GM08714 (cell line): ENCODE measurements at regions not wholly inside any gene's neighbourhood (a gene's known extent, or its start where the extent isn't known, plus 50 kb on each side); places are given as distances from the start of the nearest gene placed in this dataset.
"Not testable (repeated sequence)": the region's sequence is repeated elsewhere in the genome, so short reads cannot be mapped to it uniquely, and the experiment has no call there.

Experiments used
- H3K4me3 ChIP-seq: fragments of 200-500 bp; sonication (Bioruptor generic); 2 replicates; pipeline ENCODE4 v1.5.1; 2014; ENCODE audit warnings: mild to moderate bottlenecking, low read length, inconsistent platforms
- ZNF274 ChIP-seq: IDR thresholded peaks from 2 replicates; pipeline ENCODE4 v1.6.1; 2012; ENCODE audit warnings: mild to moderate bottlenecking, low read depth, low read length

- H3K4me3 ChIP-seq, result peak overlapping the region; percentile 79
- TF ChIP-seq ZNF274, result no peak
Observed at GRCh38 chr3:11718637-11719405, 75.1 kb upstream of the VGLL4 start.

GRCh38 chr3:11717768-11718636 is 74.3 kb upstream of the VGLL4 start:
- peak overlapping the region; percentile 79 for H3K4me3 ChIP-seq
- no peak for TF ChIP-seq ZNF274

GRCh38 chr3:11717301-11717700 is 73.6 kb upstream of the VGLL4 start:
- H3K4me3 ChIP-seq, result no peak overlapping the region
- no peak for TF ChIP-seq ZNF274

DNA sequence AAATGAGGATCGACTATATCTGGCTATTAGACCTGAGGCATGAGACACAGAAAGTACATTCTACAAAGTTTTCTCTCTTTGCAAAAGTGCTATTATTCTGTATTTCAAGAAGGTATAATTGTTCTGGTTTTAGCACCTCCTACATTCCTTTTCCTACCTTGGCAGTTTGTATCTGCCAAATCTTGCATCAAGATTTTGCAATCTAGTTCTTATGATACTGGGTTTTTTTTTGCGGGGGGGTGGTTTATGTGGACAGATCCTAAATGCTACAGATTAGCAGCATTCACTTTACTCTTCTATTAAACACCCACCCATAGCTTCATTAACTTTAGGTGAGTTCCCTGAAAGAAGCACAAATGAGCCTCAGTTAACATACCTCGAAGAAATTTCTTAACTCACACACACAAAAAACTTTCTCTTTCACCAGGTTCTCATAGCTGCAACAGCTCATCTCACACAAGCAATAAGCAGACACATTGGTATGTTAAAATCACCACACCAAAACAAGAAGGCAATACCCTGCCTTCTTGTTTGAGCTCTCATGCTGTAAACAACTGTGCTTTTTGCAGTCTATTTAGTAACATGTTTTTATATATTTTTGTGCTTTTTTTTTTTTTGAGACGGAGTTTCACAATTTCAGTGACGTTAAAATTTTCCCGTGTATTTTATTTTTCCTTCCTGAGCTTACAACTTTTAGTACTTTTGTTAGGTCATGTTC is 73.0 kb upstream of the VGLL4 start:
- no peak for TF ChIP-seq ZNF274
- no peak overlapping the region for H3K4me3 ChIP-seq

DNA sequence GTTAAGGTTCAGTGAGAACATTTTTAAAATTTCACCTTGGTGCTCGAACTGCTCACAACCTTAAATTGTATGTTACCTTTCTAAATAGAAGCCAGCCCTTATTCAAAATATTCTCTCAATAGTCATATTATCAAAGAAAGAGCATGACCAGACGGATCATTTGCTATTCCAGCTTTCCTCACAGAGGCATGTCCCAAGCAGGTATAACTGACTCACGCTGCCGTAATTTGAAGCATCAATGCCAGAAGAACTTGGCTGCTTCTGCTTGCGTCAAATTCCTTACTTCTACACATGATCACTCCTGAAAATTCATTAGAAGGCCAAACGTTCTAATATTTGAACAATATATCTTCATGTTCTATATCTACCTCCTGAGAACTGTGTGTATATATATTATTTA is 69.5 kb upstream of the VGLL4 start:
- no peak overlapping the region for H3K4me3 ChIP-seq
- no peak for TF ChIP-seq ZNF274

DNA sequence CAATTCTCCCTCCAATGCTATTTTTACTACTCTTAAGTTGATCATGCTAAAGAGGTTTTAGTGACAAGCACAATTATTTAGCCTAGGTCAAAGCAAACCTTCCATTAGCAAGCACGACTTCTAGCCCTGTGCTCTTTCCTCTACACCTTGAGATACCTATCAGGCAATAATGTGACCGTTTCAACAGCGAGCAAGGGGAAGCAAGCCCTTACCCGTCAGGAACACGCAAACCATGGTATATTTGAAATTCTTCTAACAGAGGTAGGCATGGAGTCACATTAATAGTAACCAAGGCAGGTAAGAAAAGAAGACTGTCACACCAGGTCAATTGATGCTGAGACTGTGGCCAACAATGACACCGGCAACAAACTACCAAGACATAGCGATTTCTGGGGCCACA is 68.9 kb upstream of the VGLL4 start:
- no peak for TF ChIP-seq ZNF274
- no peak overlapping the region for H3K4me3 ChIP-seq

DNA sequence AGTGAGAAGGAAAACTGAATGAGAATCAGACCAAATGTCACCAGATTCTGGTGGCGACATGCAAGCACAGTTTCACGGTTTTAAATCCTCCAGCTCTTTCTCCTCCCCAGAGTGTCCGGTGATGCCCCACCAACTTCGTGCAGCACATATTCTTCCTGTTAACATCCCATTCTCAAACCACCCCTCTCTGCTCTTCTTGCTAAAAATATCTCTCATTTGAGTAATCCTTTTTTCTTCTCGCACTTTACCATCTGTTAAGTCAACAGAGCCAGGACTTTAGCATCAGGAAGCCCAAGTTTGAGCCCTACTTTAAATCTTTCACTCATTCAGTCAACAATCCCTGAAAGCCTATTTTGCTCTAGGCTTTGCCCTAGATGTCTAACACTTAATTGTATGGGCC is 68.2 kb upstream of the VGLL4 start:
- H3K4me3 ChIP-seq, result no peak overlapping the region
- TF ChIP-seq ZNF274, result no peak

DNA sequence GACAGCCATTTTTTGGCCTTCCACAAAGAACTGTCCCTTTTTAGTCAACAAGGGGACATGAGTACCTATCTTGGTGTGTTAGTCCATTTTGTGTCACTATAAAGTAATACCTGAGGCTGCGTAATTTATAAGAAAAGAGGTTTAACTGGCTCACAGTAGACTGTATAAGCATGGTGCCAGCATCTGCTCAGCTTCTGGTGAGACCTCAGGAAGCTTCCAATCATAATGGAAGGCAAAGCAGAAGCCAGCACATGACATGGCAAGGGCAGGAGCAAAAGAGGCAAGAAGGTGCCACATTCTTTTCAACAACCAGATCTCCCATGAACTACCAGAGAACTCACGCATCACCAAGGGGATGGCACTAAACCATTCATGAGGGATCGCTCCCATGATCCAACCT is 66.1 kb upstream of the VGLL4 start:
- no peak for TF ChIP-seq ZNF274
- H3K4me3 ChIP-seq, result no peak overlapping the region

GRCh38 chr3:11707084-11707483 is 63.4 kb upstream of the VGLL4 start:
- not testable (repeated sequence) for H3K4me3 ChIP-seq

DNA sequence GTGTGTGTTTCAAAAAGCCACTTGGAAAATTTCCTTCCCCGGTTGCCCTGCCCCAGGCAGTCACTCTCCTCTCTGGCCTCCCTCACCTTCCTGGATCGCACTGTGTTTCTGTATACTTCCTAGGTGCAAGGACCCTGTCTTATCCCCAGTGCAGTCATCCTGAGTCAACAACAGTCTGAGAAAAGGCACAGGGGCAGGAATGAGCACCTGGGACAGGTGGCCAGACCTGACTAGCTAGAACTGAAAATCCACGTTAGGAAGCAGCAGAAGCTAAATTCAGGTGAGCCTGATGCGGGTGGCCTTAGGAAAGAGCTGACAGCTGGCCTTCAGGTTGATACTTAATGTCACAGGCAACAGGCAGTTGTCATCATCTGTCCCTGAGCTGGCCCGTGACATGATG is 62.9 kb upstream of the VGLL4 start:
- no peak for TF ChIP-seq ZNF274
- H3K4me3 ChIP-seq, result no peak overlapping the region

GRCh38 chr3:11705049-11705448 is 61.3 kb upstream of the VGLL4 start:
- no peak overlapping the region for H3K4me3 ChIP-seq
- TF ChIP-seq ZNF274, result no peak

- H3K4me3 ChIP-seq, result no peak overlapping the region
- TF ChIP-seq ZNF274, result no peak
Observed at GRCh38 chr3:11703146-11703545, 59.4 kb upstream of the VGLL4 start.

- TF ChIP-seq ZNF274, result no peak
- no peak overlapping the region for H3K4me3 ChIP-seq
Observed at GRCh38 chr3:11699083-11699427, 55.3 kb upstream of the VGLL4 start.

GRCh38 chr3:11698326-11699082 is 54.8 kb upstream of the VGLL4 start:
- H3K4me3 ChIP-seq, result no peak overlapping the region
- no peak for TF ChIP-seq ZNF274
